Retinal pigment epithelial cell (primary cell): ENCODE measurements at regions not wholly inside any gene's neighbourhood (a gene's known extent, or its start where the extent isn't known, plus 50 kb on each side); places are given as distances from the start of the nearest gene placed in this dataset.

ENCODE experiments used
- DNase-seq: peaks from one replicate; pipeline ENCODE4 v3.0.0-alpha.2; 2010; ENCODE audit warnings: low read depth
- H3K4me3 ChIP-seq: 2 replicates; pipeline ENCODE4 v1.5.1; 2011; ENCODE audit warnings: mild to moderate bottlenecking, low read length, control low read depth, moderate library complexity
- TF ChIP-seq, protein P1 (sequence below): conservative IDR thresholded peaks from 2 replicates; pipeline ENCODE4 v1.5.1; 2011; ENCODE audit warnings: low read depth, low read length, control low read depth, inconsistent platforms

DNA sequence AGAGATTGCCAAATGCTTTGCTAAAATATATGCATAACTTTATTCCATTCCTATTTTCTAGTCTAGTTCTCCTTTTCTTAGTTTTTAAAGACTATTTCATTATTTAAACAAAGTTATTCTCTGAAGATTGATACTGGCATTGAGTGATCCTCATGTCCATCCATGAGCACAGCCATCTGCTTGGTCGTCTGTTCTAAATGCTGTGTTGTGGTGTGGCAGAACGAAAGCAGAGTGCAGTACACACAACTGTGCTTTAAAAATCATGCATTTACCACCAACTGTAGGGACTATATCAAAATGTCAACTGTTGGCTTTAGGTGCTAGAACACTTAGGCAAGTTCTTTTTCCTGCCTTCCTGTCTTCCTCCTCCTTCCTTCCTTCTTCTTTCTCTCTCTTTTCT lies 226.6 kb downstream of the ACKR3 start:
- no peak for DNase-seq
- H3K4me3 ChIP-seq, result no peak overlapping the region
- TF ChIP-seq, protein P1, sequence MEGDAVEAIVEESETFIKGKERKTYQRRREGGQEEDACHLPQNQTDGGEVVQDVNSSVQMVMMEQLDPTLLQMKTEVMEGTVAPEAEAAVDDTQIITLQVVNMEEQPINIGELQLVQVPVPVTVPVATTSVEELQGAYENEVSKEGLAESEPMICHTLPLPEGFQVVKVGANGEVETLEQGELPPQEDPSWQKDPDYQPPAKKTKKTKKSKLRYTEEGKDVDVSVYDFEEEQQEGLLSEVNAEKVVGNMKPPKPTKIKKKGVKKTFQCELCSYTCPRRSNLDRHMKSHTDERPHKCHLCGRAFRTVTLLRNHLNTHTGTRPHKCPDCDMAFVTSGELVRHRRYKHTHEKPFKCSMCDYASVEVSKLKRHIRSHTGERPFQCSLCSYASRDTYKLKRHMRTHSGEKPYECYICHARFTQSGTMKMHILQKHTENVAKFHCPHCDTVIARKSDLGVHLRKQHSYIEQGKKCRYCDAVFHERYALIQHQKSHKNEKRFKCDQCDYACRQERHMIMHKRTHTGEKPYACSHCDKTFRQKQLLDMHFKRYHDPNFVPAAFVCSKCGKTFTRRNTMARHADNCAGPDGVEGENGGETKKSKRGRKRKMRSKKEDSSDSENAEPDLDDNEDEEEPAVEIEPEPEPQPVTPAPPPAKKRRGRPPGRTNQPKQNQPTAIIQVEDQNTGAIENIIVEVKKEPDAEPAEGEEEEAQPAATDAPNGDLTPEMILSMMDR, result no peak

DNA sequence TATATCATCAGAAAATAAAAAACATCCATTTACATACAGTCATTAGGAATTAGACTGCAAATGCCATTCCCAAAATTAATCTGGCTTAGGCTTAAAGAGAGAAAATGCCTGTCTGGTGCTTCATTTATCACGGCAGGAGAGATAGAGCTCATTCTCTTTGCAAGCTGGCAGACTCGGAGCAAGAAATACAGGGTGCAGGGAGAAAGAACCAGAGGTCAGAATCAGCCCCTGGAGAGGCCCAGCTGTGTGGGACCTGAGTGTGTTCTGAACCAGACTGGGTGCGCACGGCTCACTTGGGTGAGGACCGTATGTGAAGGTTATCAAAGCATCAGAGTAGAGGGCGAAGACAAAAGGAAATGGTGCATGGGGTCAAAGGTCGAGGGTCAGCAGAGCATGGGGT lies 227.8 kb downstream of the ACKR3 start:
- TF ChIP-seq, protein P1, result no peak
- no peak for DNase-seq
- H3K4me3 ChIP-seq, result no peak overlapping the region

DNA sequence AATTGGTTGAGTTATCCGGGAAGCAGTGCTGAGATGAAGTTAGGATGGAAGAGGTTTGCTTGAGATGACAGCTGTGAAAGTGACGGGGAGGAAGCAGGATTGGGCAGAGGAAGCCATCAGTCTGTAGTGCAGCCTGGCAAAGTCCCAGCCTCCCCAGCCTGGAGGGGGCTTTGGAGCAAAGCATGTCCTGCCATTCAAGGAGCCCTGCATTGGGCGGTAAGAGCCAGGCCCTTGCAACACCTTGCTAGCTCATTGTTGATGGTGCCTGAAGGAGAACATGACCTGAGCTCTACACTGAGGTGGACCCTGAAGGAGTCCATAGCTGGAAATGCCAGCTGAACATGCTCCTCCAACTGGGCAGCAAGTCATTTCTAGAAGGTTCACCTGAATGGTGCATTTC lies 228.9 kb downstream of the ACKR3 start:
- TF ChIP-seq, protein P1, result no peak
- no peak overlapping the region for H3K4me3 ChIP-seq
- no peak for DNase-seq

DNA sequence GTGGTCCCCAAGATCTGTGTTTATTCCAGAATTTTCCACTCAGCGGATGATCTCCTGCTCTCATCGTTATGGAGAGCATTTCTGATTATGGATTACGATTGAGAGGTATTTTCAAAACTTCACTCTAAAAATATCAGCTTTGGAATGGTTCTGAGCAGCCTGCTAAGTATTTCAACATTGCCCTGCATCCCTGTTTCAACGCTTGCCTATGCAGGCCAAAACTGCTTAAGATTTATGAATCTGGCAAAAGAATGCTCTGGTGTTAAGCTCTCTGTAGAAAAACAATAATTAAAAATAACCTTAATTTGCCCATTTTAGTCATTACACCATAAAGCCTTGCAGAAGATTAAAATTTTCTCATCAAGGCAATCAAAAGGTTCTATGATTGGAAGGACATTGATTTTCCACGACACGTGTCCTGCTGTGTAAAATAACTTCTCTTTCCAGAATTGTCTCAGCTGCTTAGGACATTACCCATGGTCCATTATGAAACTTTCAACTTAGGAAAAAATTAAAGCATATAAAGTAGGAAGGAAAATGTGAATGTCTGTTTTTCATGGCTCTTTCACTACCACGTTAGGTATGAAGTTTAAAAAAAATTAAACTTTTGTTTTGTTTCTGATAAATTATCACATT lies 229.9 kb downstream of the ACKR3 start:
- TF ChIP-seq, protein P1, result no peak

DNA sequence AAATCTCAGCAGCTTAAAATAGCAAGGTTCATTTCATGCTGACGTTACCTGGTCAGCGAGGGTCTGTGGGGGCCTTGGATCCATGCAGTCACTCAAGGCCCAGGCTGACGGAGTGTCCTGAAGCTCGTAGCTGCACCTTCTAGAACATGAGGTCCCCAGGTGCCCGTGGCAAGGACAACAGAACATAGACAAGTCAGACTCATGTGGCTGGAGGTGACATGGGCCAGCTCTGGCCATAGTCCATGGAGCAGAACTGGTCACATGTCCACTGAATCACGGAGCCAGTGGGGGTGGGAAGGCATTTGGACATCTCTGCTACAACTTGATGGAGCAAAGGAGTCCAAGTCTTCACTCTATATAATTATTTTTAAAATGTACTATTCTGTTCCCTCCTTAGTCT lies 233.2 kb downstream of the ACKR3 start:
- TF ChIP-seq, protein P1, result no peak
- no peak overlapping the region for H3K4me3 ChIP-seq

More for the DNA sequence above, 229.9 kb downstream of the ACKR3 start:
- H3K4me3 ChIP-seq, result no peak overlapping the region
- DNase-seq, result no peak

DNA sequence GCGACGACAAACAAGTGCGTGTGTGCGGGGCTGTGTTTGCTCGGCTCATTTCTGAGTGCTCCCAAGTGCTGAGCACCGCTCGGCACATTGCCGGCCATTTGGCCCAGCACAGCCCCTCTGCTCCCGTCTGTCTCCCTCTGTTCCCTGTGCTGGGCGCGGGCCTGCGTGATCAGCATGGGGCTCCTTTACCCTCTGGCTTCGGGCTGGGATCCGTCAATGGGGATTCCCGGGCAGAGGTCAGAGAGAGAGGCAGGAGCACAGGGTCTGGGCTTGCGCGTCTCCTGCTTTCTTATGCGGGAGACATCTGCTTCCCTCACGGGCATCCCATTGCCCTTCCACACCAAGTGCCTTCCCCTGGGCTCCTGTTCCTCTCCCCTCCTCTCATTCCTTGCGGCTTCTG lies 234.0 kb downstream of the ACKR3 start:
- DNase-seq, result no peak
- TF ChIP-seq, protein P1, result no peak
- H3K4me3 ChIP-seq, result no peak overlapping the region

More for the DNA sequence above, 233.2 kb downstream of the ACKR3 start:
- DNase-seq, result no peak

DNA sequence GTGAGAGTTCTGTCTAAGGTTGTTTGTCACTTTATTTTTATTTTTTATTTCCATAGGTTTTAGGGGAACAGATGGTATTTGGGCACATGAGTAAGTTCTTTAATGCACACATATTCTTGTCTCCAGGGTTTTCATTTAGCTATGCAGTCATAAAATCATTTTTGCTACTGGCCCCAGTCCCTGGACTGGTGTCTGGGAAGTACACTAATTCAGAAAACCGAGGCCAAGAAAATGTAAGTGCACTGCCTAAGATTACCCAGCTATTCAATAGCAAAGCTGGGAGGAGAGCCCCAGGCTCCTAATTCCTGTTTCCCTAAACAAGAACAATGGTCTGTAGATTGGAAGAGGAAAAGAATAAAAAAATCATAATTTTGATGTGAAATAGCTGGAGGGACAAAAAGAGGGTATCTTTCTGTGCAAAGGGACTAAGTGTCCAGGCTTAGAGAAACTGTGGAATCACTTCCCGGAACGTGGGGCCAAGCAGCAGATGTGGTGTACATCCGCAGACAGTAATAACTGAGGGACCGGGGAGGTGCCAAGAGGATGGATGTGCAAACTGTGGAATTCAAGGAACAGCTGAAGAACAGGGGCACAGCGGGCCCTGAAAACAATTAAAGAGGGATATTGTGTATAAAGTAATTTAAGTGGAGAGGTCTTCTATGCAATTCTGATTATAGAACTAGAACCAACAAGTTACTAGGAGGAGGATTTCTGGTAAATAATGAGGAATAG lies 236.3 kb downstream of the ACKR3 start:
- H3K4me3 ChIP-seq, result no peak overlapping the region
- DNase-seq, result no peak
- TF ChIP-seq, protein P1, result no peak
